ENCODE measurements at regions not wholly inside any gene's neighbourhood (a gene's known extent, or its start where the extent isn't known, plus 50 kb on each side); places are given as distances from the start of the nearest gene placed in this dataset.

- no peaks in the 10 kb centered on the region for H3K27me3 ChIP-seq
- intact Hi-C loops (cut with DNase I; ENCODE audit: low total_unique reads) = no loop called here
- H3K9me3 ChIP-seq = no peaks in the 10 kb centered on the region
- DNase-seq (ENCODE audit: low spot score in 2 of 2) = no peak
- H3K27ac ChIP-seq = no peak overlapping the region
- no peaks in the 10 kb centered on the region for H3K4me1 ChIP-seq
- no peak overlapping the region for H3K4me3 ChIP-seq
- no peaks in the 10 kb centered on the region for H3K36me3 ChIP-seq
- no peak for TF ChIP-seq CTCF (IDR thresholded peaks at IDR 0.05)
- TF ChIP-seq POLR2A (IDR thresholded peaks at IDR 0.05) = no peak
Observed at GRCh38 chr12:22798116-22798515, 173.1 kb downstream of the ETNK1 start.

GRCh38 chr12:22799503-22799902 is 174.5 kb downstream of the ETNK1 start:
- no peaks in the 10 kb centered on the region for H3K27me3 ChIP-seq
- no peaks in the 10 kb centered on the region for H3K36me3 ChIP-seq
- intact Hi-C loops (cut with DNase I; ENCODE audit: low total_unique reads) = no loop called here
- H3K4me3 ChIP-seq = no peak overlapping the region
- no peak for TF ChIP-seq CTCF (IDR thresholded peaks at IDR 0.05)
- TF ChIP-seq POLR2AphosphoS5 (IDR thresholded peaks at IDR 0.05) = no peak
- TF ChIP-seq POLR2A (IDR thresholded peaks at IDR 0.05) = no peak
- DNase-seq (ENCODE audit: low spot score in 2 of 2) = no peak
- H3K9me3 ChIP-seq = no peaks in the 10 kb centered on the region
- H3K27ac ChIP-seq = no peak overlapping the region
- no peaks in the 10 kb centered on the region for H3K4me1 ChIP-seq

GRCh38 chr12:22800332-22800731 is 175.4 kb downstream of the ETNK1 start:
- Histone ChIP-seq H3K9me3 (no peaks in the 10 kb centered on the region), H3K27me3 (no peaks in the 10 kb centered on the region), H3K27ac (no peak overlapping the region), H3K4me3 (no peak overlapping the region), H3K4me1 (no peaks in the 10 kb centered on the region), H3K36me3 (no peaks in the 10 kb centered on the region)
- TF ChIP-seq CTCF (IDR thresholded peaks at IDR 0.05) = no peak
- no peak for TF ChIP-seq POLR2A (IDR thresholded peaks at IDR 0.05)
- no peak for TF ChIP-seq POLR2AphosphoS5 (IDR thresholded peaks at IDR 0.05)
- no peak for DNase-seq (ENCODE audit: low spot score in 2 of 2)
- intact Hi-C loops (cut with DNase I; ENCODE audit: low total_unique reads) = no loop called here

- no peaks in the 10 kb centered on the region for H3K27me3 ChIP-seq
- TF ChIP-seq CTCF (IDR thresholded peaks at IDR 0.05) (no peak), POLR2A (IDR thresholded peaks at IDR 0.05) (no peak), POLR2AphosphoS5 (IDR thresholded peaks at IDR 0.05) (no peak)
- intact Hi-C loops (cut with DNase I; ENCODE audit: low total_unique reads) = no loop called here
Observed at GRCh38 chr12:22802883-22803630, 178.1 kb downstream of the ETNK1 start.

GRCh38 chr12:22803725-22804124 is 178.8 kb downstream of the ETNK1 start:
- Histone ChIP-seq H3K4me3 (no peak overlapping the region), H3K4me1 (no peaks in the 10 kb centered on the region), H3K27ac (no peak overlapping the region), H3K27me3 (no peaks in the 10 kb centered on the region), H3K9me3 (no peaks in the 10 kb centered on the region), H3K36me3 (no peaks in the 10 kb centered on the region)
- intact Hi-C loops (cut with DNase I; ENCODE audit: low total_unique reads) = no loop called here
- TF ChIP-seq POLR2AphosphoS5 (IDR thresholded peaks at IDR 0.05) (no peak), POLR2A (IDR thresholded peaks at IDR 0.05) (no peak), CTCF (IDR thresholded peaks at IDR 0.05) (no peak)
- DNase-seq (ENCODE audit: low spot score in 2 of 2) = no peak

More at GRCh38 chr12:22802883-22803630, 178.1 kb downstream of the ETNK1 start:
- no peak for DNase-seq (ENCODE audit: low spot score in 2 of 2)
- Histone ChIP-seq H3K36me3 (no peaks in the 10 kb centered on the region), H3K4me3 (no peak overlapping the region), H3K27ac (no peak overlapping the region), H3K9me3 (no peaks in the 10 kb centered on the region), H3K4me1 (no peaks in the 10 kb centered on the region)

All from breast epithelium (tissue), 4 donors.